Inflammatory macrophage treated with lipopolysaccharide for 1 hour (primary cell): ENCODE measurements at regions not wholly inside any gene's neighbourhood (a gene's known extent, or its start where the extent isn't known, plus 50 kb on each side); places are given as distances from the start of the nearest gene placed in this dataset.
"Not testable (repeated sequence)": the region's sequence is repeated elsewhere in the genome, so short reads cannot be mapped to it uniquely, and the experiment has no call there.

Experiments
- DNase-seq, 2 donors: peaks; one replicate each; pipeline ENCODE4 v3.0.0-alpha.2; 2020 to 2022

DNA sequence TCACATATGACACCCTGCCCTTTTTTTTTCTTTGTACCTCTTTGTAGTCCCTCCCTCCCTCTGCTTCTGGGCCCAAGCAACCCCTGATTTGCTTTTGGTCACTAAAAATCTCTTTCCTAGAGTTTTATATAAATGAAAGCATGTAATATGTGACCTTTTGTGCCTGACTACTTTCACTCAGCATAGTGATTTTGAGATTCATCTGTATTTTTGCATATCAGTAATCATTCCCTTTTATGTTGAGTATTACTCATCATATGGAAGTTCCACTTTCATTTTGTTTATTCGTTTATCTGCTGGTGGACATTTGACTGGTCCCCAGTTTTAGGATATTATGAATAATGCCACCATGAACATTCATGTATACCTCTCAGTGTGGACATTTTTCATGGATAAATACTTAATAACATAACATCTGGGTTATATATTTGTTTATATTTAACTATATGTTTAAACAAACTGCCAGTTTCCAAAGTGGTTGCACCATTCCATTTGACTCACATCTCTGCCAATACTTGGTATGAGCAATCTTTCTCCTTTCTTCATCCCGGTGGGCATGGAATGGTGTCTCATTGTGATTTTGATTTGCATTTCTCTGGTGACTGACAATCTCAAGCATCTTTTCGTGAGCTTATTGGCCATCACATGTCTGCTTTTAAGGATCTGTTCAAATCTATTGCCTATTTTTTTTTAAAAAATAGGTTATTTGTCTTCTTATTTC is 115.7 kb upstream of the S1PR3 start:
- peak in 1 of 2 donors; percentile 15 for DNase-seq

DNA sequence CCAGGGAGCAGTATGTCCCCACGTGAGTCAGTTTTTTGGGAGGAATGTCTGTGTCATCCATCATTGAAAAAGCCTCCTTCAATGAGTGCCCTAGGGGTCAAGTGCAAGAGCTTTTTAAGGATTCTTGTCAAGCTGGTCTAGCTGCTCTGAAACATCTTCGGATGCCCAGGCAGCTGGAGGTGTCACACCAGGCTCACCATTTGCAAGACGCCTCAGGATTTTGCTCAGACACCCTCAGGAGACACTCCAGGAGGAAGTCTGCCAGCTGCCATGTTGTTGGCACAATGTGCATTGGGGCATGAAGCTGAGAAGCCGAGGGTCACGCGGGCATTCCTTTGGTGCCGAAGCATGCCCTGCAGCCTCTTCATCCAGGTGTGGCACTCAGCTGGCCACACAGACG is 111.1 kb upstream of the S1PR3 start:
- no peak for DNase-seq

DNA sequence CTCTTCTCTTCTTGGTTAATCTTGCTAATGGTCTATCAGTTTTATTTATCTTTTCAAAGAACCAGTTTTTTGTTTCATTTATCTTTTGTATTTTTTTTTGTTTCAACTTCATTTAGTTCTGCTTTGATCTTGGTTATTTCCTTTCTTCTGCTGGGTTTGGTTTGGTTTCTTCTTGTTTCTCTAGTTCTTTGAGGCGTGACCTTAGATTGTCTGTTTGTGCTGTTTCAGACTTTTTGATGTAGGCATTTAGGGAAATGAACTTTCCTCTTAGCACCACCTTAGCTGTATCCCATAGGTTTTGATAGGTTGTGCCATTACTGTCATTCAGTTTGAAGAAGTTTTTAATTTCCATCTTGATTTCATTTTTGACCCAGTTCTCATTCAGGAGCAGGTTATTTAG is 107.0 kb upstream of the S1PR3 start:
- not testable (repeated sequence) for DNase-seq

DNA sequence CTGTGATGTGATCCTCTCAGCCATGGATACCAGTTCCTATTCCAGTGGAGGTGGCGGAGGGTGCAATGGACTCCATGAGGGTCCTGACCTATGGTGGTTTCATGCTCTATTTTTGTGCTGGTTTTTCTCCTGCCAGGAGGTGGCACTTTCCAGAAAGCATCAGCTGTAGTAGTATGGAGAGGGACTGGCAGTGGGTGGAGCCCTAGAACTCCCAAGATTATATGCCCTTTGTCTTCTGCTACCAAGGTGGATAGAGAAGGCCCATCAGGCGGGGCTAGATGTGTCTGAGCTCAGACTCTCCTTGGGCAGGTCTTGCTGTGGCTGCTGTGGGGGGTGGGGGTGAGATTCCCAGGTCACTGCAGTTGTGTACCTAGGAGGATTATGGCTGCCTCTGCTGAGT is 104.5 kb upstream of the S1PR3 start:
- not testable (repeated sequence) for DNase-seq

DNA sequence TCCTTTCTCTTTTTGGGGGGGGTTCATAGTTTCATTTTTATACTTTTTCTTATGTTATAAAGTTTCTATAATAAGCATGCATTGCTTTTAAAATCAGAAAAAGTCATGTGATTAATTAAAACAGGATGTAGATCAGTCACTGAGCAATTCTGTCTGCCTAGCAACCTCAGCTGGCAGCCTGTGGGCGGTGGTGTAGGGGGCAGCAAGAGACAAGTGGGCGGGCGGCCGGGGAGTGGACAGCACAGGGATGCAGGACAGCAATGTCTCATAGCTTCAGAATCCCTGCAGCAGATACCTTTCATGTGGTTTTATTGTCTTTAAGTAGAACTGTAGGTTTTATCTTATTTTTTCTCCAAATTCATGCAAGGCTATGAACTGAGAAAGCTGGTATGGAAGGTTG is 101.9 kb upstream of the S1PR3 start:
- DNase-seq = peak in 1 of 2 donors; percentile 7

DNA sequence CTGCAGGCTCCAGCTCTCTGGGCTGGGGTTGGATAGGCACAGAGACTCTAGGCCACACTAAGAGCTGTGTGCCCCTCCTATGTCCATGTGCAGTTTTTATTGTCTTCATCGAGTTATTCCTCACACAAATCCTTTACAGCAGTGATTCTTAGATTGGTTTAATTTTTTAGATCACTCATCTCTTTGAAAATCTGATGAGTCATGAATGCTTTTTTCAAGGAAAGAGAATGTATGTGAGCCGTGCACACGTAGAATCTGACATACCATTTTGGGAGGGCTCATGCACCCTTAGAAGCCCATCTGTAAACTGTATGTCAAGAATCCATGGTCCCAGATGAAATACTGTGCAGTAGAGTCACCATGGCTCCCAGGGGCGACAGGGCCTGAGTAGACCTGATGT is 100.7 kb upstream of the S1PR3 start:
- no peak for DNase-seq

DNA sequence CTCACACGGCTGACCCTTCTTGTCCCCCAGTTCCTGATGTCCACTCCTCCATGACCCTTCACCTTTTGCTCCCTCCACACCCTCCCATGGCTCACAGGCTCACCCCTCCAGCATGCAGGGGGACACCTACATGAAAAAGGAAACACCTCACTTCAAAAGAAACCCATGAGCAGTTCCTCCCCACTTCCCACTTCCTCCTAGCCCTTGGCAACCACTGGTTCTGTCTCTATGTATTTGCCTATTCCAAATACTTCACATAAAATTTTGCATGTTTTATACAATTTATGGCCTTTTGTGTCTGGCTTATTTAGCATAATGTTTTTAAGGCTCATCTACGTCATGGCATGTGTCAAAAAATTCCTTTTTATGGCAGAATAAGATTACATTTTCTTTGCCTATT is 100.2 kb upstream of the S1PR3 start:
- DNase-seq = peak in 1 of 2 donors; percentile 9

DNA sequence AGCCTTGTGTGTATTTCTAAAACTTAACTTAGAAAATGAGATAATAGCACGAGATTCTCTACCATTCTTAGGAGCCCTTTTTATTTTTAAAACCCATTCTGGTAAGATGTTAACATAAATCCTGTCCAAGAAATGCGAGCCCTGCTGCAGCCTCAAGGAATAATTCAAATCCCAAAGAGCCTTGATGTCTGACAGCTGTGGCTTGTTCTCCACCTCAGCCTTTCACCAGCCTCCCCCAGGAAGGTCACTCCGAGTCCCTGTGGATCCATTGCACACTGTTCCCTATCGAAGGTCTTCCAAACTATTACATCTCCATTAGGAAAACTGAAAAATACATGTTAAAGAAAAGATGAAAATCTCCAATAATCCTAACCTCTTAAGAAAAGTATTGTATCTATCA is 98.5 kb upstream of the S1PR3 start:
- DNase-seq = no peak

DNA sequence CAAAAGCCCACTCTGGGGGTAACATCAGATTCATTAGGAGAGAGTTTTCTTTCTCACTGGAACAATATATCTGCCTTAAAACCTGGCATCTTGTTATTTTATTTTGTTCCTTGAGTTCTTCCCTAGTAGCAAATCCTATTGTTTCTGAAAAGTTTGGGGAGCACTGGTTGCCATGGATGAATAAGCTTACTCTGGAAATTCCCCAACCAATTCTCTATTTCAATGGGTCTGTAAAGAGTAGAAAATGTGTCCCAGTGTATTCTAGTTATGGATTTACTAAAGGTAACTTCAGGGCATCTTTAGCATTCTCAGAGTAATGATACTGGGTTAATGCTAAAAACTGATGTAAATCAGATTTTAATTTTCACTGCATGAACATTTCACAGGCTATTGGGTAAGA is 94.2 kb upstream of the S1PR3 start:
- DNase-seq = no peak

DNA sequence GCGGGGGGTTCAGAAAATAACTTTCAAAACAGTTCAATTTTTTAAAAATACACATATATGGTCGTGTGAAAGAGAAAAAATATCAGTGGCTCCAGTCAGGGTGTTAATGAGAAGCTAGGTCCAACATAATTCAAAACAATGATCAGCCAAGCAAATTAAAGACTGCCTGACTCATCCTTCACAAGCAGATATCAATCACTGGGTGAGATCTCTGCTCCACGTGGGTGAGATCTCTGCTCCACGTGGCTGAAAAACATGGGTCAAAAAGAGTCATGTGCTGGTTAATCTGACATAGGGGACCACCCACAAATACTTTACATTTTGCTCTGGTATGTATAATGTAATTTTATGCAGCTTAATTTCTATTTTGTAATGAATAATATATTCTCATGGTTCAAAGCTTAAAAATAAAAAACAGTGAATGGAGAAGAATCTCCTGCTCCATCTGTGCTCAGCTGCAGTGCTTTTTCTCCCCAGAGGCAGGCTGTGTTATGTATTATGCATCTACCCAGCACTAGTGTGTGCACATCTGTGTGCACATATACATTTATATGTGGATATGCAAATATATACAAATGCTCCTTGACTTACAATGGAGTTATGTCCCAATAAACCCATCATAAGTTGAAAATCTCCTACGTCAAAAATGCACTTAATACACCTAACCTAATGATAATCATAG is 93.1 kb upstream of the S1PR3 start:
- no peak for DNase-seq

DNA sequence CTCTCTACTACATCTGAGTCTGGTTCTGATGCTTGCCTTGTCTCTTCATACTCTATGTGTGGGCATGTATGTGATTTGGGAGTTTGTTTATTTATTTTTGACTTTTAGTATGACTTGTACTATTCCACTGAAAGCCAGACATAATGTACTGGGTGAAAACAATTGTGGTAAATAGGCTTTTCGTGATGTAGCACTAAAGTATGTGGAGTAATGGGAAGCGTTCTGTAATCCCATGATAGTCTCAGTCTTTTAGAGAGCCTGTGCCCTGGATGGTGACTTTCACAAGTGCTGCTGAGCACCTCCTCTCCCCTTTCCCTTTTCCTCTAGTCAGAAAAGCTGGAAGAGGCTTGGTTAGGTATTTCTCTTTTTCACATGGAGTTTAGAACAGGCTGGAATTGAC is 85.8 kb upstream of the S1PR3 start:
- no peak for DNase-seq

DNA sequence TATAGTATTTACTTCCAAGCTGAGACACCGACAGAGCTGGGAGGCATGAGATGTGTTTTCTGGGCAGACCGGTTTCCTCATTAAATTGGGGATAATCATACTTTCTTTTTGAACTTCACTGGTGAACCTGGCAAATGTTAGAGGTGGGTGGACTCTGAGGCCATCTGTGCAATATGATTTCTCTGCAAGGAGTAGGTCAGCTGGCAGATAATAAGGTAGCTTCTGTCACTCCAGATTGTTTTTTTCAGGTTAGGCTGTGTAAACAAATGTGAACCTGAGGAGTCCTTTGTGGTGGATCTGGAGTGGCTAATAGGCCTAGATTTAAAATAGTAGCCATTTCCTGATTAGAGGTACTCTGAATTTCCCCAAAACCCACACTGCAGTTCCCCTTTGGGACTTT is 75.4 kb upstream of the S1PR3 start:
- DNase-seq = no peak

DNA sequence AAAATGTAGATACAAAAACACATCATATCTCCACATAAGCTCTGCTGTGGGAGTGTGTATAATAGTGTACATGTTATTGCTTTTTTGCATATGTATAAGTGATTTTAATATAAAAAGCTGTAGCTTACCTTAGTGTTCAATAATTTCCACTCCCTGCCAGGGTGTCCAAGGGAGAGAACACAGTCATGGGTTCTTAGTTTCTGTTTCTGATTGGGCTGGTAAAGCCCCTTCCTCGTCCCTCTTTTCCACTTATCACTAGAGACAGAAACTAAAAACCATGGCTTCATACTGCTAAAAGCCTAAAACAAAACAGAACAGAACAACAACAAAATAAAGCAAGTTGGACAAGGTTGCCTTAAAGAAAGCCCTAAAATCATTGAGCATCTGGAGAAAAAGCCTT is 74.4 kb upstream of the S1PR3 start:
- DNase-seq = no peak

DNA sequence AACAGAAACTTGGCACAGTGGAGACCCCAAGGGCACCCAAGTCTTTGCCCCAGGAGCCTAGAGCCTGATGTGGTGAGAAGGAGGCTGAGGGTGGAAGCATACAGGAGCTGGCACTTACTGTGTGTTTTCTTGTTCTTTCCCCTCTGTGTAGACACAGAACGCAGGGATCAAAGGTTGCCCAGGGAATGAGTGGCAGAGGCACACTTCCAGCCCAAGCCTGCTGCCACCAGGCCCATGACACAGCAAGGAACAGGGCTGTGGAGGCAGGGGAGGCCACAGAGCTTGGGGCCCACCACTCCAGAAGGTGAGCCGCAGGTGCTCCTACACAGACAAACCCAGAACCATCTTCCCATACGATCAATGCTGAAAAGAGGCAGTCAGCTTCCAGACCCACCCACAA is 73.9 kb upstream of the S1PR3 start:
- DNase-seq = no peak

DNA sequence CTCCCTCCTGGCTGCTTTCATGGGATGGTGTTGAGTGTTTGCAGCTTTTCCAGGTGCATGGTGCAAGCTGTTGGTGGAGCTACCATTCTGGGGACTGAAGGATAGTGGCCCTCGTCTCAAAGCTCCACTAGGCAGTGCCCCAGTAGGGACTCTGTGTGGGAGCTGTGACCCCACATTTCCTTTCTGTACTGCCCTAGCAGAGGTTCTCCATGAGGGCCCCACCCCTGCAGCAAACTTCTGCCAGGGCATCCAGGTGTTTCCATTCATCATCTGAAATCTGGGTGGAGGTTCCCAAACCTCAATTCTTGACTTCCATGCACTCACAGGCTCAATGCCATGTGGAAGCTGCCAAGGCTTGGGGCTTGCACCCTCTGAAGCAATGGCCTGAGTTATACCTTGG is 72.7 kb upstream of the S1PR3 start:
- DNase-seq = not testable (repeated sequence)

DNA sequence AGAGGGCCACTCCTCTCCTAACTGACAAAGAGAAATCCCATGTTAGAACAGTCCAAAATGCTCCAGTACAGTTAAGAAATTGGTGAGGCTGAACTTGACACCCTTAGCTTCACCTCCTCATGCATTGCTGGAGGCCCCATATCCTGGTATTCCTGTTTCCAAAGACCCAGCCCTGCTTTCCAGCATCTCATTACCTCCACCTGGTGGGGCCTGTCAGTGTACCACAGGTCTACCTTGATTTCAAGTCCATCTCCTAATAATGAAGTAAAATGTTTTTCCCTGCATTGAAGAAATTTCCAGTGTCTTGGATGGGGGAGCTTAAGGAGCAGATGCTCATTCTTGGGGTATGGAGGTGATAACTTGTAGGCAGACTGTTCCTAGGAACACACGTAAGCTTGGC is 70.6 kb upstream of the S1PR3 start:
- DNase-seq = no peak

DNA sequence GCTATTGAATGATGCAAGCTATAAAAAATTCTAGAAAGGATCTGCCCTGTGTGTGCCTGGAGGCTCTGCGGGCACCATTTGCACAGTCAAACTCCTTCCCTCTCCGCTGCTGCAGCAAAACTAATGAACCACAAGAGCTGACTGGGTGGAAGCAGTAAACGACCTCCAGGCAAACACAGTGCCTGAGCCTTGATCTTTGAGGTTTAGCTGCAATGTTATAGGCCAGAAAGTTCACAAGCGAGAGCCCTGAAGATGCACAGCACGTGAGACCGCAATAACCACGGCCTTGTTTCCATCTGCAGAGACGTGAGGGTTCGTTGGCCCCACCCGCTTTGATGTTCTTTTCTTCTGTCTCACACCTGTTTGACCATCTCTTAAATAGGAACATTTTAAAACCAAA is 69.2 kb upstream of the S1PR3 start:
- no peak for DNase-seq

DNA sequence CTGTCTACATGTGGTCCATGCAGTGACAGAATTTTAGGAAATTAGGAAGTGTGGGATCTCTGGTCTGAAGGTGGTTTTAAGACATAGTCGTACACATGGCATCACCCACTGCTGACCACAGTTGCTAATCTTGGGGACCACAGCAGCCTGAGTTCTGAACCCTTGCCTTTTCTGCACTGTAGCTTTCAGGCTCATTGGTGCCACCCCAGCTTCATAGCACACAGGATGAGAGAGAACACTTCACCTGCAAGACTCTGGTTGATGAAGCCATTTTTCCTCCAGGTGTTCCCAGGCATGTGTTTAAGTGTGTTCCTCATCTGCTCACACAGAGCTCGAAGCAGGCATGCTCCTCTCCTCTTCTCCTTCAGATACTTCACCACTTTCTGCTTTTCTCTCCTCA is 68.2 kb upstream of the S1PR3 start:
- DNase-seq = no peak

DNA sequence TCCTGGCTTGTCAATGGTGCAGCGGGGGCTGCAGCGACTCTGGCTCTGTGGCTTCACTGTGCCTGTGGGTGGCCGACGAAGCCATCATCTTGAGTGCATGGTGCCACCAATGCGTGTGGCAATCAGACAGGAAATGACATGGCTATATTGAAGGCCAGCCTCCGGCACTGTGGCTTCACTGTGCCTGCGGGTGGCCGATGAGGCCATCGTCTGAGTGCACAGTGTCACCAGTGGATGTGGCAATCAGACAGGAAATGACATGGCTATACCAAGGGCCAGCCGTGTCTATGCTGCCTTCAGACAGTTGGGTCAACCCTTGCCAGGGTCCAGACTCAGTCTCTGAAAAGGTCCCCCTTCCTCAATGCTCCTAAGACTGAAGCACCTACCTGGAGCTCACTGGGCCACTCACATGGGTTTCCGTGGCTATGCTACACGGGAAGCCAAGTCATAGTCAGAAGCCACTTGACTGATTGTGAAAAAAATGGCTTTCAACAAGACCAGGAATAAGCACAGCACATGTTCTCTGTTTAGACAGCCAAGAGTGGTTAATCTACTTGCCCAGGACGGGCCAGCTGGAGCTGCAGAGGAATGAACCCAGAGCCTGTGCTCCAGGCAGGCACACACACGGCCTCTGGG is 67.5 kb upstream of the S1PR3 start:
- DNase-seq = peak; percentile 89 to 95

DNA sequence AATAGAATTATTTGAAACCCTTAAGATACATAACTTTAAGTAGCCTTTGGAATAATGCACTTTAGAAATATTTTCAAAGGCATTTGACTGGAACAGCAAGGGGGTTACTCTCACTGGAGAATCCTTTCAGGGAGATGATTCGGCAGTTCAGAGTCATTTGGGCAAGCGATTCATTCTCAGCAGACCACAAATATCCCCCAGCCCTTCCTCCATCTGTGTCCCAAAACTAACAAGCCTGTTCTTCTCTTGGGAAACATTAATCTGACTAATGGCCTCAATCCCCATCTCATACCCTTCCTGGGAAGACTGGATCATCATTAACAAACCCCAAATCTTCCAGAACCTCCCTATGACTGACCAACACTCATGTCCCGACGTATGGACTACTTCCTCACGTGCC is 65.8 kb upstream of the S1PR3 start:
- no peak for DNase-seq

DNA sequence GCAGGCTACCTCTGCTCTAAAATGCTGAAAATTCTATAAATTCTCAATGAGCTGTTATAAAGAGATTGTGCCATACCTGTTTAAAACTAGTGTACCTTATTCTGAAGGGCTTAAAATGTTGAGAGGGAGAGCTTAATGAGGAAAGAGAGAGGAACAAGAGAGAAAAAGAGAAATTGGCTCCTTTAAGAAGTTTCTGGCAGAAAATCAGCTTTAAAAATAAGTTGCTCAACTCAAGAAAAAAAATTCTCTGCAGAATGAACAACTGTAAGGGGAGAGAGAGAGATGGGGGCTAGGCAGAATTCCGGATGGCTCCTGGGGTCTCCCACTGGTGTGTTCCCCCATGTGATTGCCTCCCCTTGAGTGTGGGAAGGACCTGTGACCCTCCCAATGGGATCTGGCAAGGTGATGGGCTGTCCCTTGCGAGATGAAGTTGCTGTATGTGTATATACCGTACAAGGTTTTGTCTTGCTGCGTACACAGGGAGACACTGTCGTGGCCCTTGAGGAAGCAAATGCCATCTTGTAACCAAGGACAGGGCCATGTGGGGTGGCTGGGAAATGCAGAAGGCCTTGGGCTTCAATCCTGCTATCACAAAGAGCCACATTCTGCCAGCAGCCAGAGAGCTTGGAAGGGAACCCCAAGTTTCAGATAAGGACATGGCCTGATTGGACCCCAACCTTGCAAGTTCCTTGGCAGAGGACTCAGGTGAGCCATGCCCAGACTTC is 64.3 kb upstream of the S1PR3 start:
- DNase-seq = no peak

DNA sequence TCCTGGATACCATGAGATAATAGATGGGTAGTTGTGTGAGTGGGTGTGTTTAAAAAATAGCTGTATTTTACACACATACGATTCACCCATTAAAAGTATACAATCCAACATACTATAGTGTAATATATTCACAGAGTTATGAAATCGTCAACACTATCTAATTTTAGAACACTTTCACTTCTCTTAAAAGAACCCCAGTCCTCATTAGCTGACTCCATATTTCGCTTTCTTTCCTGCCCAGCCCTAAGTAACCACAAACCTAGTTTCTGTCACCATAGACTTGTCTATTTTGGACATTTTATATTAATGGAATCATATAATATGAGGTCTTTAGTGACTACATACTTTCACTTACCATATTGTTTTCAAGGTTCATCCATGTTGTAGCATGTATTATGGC is 63.8 kb upstream of the S1PR3 start:
- DNase-seq = peak; percentile 83 to 84

DNA sequence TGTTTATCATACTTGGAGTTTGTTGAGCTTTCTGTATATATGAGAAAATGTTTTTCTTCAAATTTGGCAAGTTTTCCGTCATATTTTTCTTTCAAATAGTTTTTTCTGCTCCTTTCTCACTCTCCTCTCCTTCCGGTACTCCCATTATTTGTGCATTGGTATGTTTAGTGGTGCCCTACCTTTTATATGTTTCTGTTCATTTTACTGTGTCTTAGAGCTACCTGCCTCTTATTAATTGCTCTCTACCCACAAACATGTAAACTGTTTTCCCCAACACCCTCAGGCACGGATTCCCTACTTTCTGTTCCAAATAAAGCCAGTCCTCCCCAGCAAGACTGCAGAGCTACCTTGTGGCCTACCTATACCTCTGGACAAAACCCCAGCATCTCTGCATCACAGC is 60.6 kb upstream of the S1PR3 start:
- DNase-seq = no peak

DNA sequence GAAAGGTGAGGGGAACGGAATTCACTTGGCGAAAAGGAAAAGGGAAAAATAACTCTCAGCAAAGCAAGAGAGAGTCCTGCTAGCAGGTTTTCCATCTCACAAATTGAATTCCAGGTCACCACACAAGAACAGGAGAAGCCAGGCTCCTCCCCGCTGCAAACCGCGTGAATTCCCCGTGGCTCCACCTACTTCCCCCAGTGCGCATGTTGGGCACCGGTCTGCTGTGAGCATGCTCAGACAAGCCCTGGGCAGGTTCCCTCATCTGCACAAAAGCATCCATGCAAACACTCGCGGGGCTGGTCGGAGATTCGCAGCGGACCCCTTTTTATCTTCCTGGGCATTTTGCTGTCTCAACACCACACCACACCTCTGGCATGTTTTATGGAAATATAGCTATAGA is 58.5 kb upstream of the S1PR3 start:
- no peak for DNase-seq
